Omental fat pad (tissue), 3 donors: ENCODE measurements at regions not wholly inside any gene's neighbourhood (a gene's known extent, or its start where the extent isn't known, plus 50 kb on each side); places are given as distances from the start of the nearest gene placed in this dataset.
"Not testable (repeated sequence)": the region's sequence is repeated elsewhere in the genome, so short reads cannot be mapped to it uniquely, and the experiment has no call there.

Experiments
- ATAC-seq: fragments of 150-250 bp; one replicate; pipeline ENCODE4 v1.9.1; 2016; ENCODE audit warnings: mild to moderate bottlenecking, moderate library complexity; ENCODE audit not compliant: low FRiP score
- DNase-seq: peaks from one replicate; pipeline ENCODE4 v3.0.0-alpha.2; 2019; ENCODE audit warnings: low spot score
- CTCF ChIP-seq, 3 donors: fragments of 450-650 bp; IDR thresholded peaks; one replicate each; pipeline ENCODE4 v1.5.1; 2016 to 2017; ENCODE audit warnings: antibody characterized with exemption in 3 of 3, mild to moderate bottlenecking in 3 of 3, moderate library complexity in 2 of 3

GRCh38 chr21:23930565-23930964 is 1676.7 kb downstream of the MRPL39 start:
- no peak for DNase-seq
- TF ChIP-seq CTCF (IDR thresholded peaks at IDR 0.05): no peak

GRCh38 chr21:23926430-23926829 is 1680.9 kb downstream of the MRPL39 start:
- not testable (repeated sequence) for ATAC-seq

More at GRCh38 chr21:23930565-23930964, 1676.7 kb downstream of the MRPL39 start:
- no peak for ATAC-seq

GRCh38 chr21:23921670-23922418 is 1685.4 kb downstream of the MRPL39 start:
- no peak for ATAC-seq
- no peak for DNase-seq
- TF ChIP-seq CTCF (IDR thresholded peaks at IDR 0.05): no peak

More at GRCh38 chr21:23926430-23926829, 1680.9 kb downstream of the MRPL39 start:
- DNase-seq: not testable (repeated sequence)

GRCh38 chr21:23900727-23901126 is 1706.6 kb downstream of the MRPL39 start:
- DNase-seq (no peak), ATAC-seq (no peak)
- TF ChIP-seq CTCF (IDR thresholded peaks at IDR 0.05): no peak

GRCh38 chr21:23899561-23899960 is 1707.7 kb downstream of the MRPL39 start:
- no peak for DNase-seq

GRCh38 chr21:23890652-23891051 is 1716.6 kb downstream of the MRPL39 start:
- DNase-seq (no peak), ATAC-seq (no peak)
- no peak for TF ChIP-seq CTCF (IDR thresholded peaks at IDR 0.05)

More at GRCh38 chr21:23899561-23899960, 1707.7 kb downstream of the MRPL39 start:
- ATAC-seq: no peak
- no peak for TF ChIP-seq CTCF (IDR thresholded peaks at IDR 0.05)

- DNase-seq (no peak), ATAC-seq (no peak)
- TF ChIP-seq CTCF (IDR thresholded peaks at IDR 0.05): no peak
Observed at GRCh38 chr21:23887725-23888306, 1719.5 kb downstream of the MRPL39 start.
